Head of caudate nucleus (tissue), 42 donors: ENCODE measurements at regions not wholly inside any gene's neighbourhood (a gene's known extent, or its start where the extent isn't known, plus 50 kb on each side); places are given as distances from the start of the nearest gene placed in this dataset.

Experiments
- DNase-seq, 42 donors: peaks; one replicate each; pipeline versions ENCODE4 v3.0.0 to v3.0.0-alpha.2; 2020 to 2021; ENCODE audit warnings: mixed read lengths in 7 of 42
- intact Hi-C: fragments of 100-400 bp; cut with DNase I; formaldehyde crosslinking; loops from one replicate; pipeline ENCODE4 v1.15.0; 2022

- intact Hi-C loops, result no loop called here
- no peak for DNase-seq
Observed at GRCh38 chr12:47562201-47562600, 143.6 kb downstream of the RPAP3 start.

- DNase-seq, result no peak
- intact Hi-C loops, result no loop called here
Observed at GRCh38 chr12:47561746-47562145, 144.1 kb downstream of the RPAP3 start.

GRCh38 chr12:47560415-47560814 lies 145.4 kb downstream of the RPAP3 start:
- no peak for DNase-seq
- intact Hi-C loops, result no loop called here

GRCh38 chr12:47558625-47559345 lies 147.0 kb downstream of the RPAP3 start:
- intact Hi-C loops, result no loop called here

GRCh38 chr12:47557386-47557785 lies 148.4 kb downstream of the RPAP3 start:
- peak in 19 of 42 donors; percentile 11 to 65 (median 38) for DNase-seq
- intact Hi-C loops, result no loop called here

More at GRCh38 chr12:47558625-47559345, 147.0 kb downstream of the RPAP3 start:
- no peak for DNase-seq

GRCh38 chr12:47556261-47557030 lies 149.4 kb downstream of the RPAP3 start:
- intact Hi-C loops, result no loop called here
- peak in 10 of 42 donors; percentile 8 to 72 (median 28) for DNase-seq

- DNase-seq, result no peak
- intact Hi-C loops, result no loop called here
Observed at GRCh38 chr12:47554046-47554653, 151.7 kb downstream of the RPAP3 start.

GRCh38 chr12:47553266-47553665 lies 152.6 kb downstream of the RPAP3 start:
- intact Hi-C loops, result no loop called here
- no peak for DNase-seq

GRCh38 chr12:47551426-47551851 lies 154.4 kb downstream of the RPAP3 start:
- intact Hi-C loops, result no loop called here
- DNase-seq, result peak in 3 of 42 donors; percentile 6 to 56 (median 10)

- peak in 6 of 42 donors; percentile 7 to 46 (median 20) for DNase-seq
Observed at GRCh38 chr12:47549258-47549657, 156.6 kb downstream of the RPAP3 start.

GRCh38 chr12:47548401-47548800 lies 157.4 kb downstream of the RPAP3 start:
- DNase-seq, result no peak
- intact Hi-C loops, result no loop called here

More at GRCh38 chr12:47549258-47549657, 156.6 kb downstream of the RPAP3 start:
- intact Hi-C loops, result no loop called here

- DNase-seq, result no peak
- intact Hi-C loops, result no loop called here
Observed at GRCh38 chr12:47547077-47547476, 158.8 kb downstream of the RPAP3 start.

GRCh38 chr12:47545938-47546609 lies 159.8 kb downstream of the RPAP3 start:
- DNase-seq, result no peak
- intact Hi-C loops, result no loop called here

- intact Hi-C loops, result no loop called here
- no peak for DNase-seq
Observed at GRCh38 chr12:47534695-47535094, 171.1 kb downstream of the RPAP3 start.

GRCh38 chr12:47530050-47530449 lies 175.8 kb downstream of the RPAP3 start:
- DNase-seq, result no peak
- intact Hi-C loops, result no loop called here

GRCh38 chr12:47527816-47528215 lies 178.0 kb downstream of the RPAP3 start:
- DNase-seq, result no peak
- intact Hi-C loops, result no loop called here

- intact Hi-C loops, result no loop called here
Observed at GRCh38 chr12:47520029-47520428, 185.8 kb downstream of the RPAP3 start.

GRCh38 chr12:47517122-47517521 lies 188.7 kb downstream of the RPAP3 start:
- DNase-seq, result no peak
- intact Hi-C loops, result no loop called here

More at GRCh38 chr12:47520029-47520428, 185.8 kb downstream of the RPAP3 start:
- no peak for DNase-seq

- DNase-seq, result no peak
- intact Hi-C loops, result no loop called here
Observed at GRCh38 chr12:47509398-47509851, 196.4 kb downstream of the RPAP3 start.
